ENCODE measurements at regions not wholly inside any gene's neighbourhood (a gene's known extent, or its start where the extent isn't known, plus 50 kb on each side); places are given as distances from the start of the nearest gene placed in this dataset.

DNA sequence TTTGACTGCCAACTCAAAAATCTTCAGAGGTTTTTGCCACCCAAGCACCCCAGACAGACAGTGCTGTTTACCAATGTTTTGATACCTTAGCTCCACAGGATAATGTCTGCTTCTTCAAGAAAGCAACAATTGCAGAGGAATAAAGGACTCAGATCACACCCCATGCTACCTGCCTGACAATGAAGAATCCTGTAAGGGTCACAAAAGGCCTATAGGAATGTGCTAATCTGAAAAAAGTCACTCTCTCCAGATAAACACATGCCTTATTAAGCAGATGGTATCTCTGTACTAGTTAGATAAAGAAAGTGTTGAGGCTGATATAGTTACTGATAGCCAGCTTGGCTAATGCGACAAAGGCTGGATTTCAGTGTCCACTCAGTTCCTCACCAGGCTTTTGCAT lies 1076.7 kb upstream of the SORCS1 start:
- H3K4me3 ChIP-seq (ENCODE audit: low read depth, low read length), result no peak overlapping the region
- no peaks in the 10 kb centered on the region for H3K4me1 ChIP-seq
- no peaks in the 10 kb centered on the region for H3K36me3 ChIP-seq
- H3K9me3 ChIP-seq, result no peaks in the 10 kb centered on the region; the same call in 1 of the 2 replicates
- DNase-seq, result no peak
- no peaks in the 10 kb centered on the region for H3K27me3 ChIP-seq
- TF ChIP-seq, protein P1, sequence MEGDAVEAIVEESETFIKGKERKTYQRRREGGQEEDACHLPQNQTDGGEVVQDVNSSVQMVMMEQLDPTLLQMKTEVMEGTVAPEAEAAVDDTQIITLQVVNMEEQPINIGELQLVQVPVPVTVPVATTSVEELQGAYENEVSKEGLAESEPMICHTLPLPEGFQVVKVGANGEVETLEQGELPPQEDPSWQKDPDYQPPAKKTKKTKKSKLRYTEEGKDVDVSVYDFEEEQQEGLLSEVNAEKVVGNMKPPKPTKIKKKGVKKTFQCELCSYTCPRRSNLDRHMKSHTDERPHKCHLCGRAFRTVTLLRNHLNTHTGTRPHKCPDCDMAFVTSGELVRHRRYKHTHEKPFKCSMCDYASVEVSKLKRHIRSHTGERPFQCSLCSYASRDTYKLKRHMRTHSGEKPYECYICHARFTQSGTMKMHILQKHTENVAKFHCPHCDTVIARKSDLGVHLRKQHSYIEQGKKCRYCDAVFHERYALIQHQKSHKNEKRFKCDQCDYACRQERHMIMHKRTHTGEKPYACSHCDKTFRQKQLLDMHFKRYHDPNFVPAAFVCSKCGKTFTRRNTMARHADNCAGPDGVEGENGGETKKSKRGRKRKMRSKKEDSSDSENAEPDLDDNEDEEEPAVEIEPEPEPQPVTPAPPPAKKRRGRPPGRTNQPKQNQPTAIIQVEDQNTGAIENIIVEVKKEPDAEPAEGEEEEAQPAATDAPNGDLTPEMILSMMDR (IDR thresholded peaks at IDR 0.05; ENCODE audit: low read depth, low read length), result no peak

DNA sequence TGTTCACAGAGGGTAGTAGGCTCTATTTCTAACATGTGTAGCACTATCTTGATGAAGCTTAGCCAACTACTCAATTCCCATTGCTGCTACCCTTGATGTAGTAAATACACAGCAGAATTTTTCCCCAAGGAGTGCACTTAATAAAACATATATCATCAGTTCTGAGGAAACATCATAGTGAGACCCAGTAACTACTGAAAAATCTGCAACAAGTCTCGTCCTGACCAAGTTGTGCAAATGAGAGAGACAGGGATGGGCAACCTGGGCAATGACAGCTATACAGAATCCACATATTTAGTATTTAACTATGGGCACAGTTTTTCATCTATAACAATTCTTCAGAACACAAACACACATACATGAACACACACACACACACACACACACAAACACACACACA lies 1073.8 kb upstream of the SORCS1 start:
- DNase-seq, result no peak
- Histone ChIP-seq H3K4me1 (no peaks in the 10 kb centered on the region), H3K36me3 (no peaks in the 10 kb centered on the region), H3K9me3 (no peaks in the 10 kb centered on the region), H3K27me3 (no peaks in the 10 kb centered on the region), H3K4me3 (ENCODE audit: low read depth, low read length) (no peak overlapping the region)
- TF ChIP-seq, protein P1 (IDR thresholded peaks at IDR 0.05; ENCODE audit: low read depth, low read length), result no peak

DNA sequence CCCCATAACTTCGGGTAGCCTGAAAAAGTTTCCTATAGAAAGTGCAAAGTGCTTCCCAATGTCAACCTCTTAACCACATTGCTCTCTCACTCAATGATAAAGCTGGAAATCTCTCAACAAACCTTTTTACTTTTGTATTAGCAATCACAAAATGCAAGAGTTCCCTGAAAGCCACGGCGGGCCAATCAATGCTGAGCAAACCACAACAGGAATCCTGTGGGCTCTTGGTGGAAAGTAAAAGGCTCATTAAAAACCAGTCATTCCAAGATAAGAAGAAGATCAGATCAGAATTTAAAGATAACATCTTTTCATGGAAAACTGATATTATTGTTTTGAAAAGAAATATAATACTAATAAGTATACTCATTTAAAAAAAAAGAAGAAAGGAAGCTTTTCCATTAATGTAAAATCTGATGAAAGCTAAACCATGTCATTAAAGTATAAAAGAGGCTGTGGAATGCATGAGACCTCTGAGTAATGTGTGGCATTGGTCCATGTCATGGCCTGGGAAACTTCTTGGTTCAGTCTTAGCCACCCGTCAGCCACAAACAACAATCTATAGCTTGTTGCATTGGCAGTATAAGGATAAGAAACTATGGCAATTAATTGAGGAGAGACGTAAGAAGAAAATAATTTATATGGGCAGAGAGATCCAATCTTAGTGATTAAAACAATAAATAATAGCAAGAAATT lies 1066.1 kb upstream of the SORCS1 start:
- H3K36me3 ChIP-seq, result no peaks in the 10 kb centered on the region
- no peaks in the 10 kb centered on the region for H3K9me3 ChIP-seq
- DNase-seq, result no peak
- no peaks in the 10 kb centered on the region for H3K4me1 ChIP-seq
- TF ChIP-seq, protein P1 (IDR thresholded peaks at IDR 0.05; ENCODE audit: low read depth, low read length), result no peak
- no peak overlapping the region for H3K4me3 ChIP-seq (ENCODE audit: low read depth, low read length)
- no peaks in the 10 kb centered on the region for H3K27me3 ChIP-seq

DNA sequence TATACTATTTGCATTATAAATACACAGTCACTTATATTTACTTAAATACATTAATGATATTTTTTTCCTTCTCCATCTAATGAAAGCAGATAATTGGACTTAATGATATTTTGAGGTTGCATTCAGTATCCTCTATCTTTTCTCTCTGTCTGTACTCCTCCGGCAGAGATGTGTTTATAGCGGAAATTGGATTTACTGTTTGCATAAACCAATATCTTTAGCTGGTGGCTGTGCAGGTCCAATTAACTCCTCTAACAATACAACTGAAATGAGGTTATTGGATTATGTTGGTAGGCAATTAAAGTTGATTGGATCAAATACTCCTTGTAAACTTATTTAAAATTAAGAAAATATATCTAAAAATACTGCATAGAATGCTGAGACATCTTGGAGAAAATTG lies 1044.2 kb upstream of the SORCS1 start:
- TF ChIP-seq, protein P1 (IDR thresholded peaks at IDR 0.05; ENCODE audit: low read depth, low read length), result no peak
- no peak overlapping the region for H3K4me3 ChIP-seq (ENCODE audit: low read depth, low read length)
- DNase-seq, result no peak

DNA sequence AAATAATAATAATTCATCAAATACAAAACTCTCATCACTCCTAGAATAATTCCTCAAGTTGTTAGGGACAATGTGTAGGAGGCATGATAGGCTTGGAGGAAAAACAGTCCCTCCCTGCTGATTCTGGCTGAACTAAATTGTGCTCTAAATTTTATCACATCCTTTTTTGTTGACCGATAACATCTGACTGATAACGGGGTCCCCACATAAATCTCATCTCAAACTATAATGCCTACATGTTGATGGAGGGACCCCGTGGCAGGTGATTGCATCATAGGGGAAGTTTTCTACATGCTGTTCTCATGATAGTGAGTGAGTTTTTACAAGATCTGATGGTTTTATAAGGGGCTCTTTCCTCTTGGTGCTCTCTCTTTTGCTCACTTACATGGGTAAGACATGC lies 1043.5 kb upstream of the SORCS1 start:
- Histone ChIP-seq H3K9me3 (no peaks in the 10 kb centered on the region), H3K4me1 (no peaks in the 10 kb centered on the region; the same call in 1 of the 2 replicates), H3K36me3 (no peaks in the 10 kb centered on the region), H3K4me3 (ENCODE audit: low read depth, low read length) (no peak overlapping the region), H3K27me3 (no peaks in the 10 kb centered on the region)
- no peak for DNase-seq
- TF ChIP-seq, protein P1 (IDR thresholded peaks at IDR 0.05; ENCODE audit: low read depth, low read length), result no peak

More for the DNA sequence above, 1044.2 kb upstream of the SORCS1 start:
- Histone ChIP-seq H3K27me3 (no peaks in the 10 kb centered on the region), H3K4me1 (no peaks in the 10 kb centered on the region; the same call in 1 of the 2 replicates), H3K9me3 (no peaks in the 10 kb centered on the region), H3K36me3 (no peaks in the 10 kb centered on the region)

DNA sequence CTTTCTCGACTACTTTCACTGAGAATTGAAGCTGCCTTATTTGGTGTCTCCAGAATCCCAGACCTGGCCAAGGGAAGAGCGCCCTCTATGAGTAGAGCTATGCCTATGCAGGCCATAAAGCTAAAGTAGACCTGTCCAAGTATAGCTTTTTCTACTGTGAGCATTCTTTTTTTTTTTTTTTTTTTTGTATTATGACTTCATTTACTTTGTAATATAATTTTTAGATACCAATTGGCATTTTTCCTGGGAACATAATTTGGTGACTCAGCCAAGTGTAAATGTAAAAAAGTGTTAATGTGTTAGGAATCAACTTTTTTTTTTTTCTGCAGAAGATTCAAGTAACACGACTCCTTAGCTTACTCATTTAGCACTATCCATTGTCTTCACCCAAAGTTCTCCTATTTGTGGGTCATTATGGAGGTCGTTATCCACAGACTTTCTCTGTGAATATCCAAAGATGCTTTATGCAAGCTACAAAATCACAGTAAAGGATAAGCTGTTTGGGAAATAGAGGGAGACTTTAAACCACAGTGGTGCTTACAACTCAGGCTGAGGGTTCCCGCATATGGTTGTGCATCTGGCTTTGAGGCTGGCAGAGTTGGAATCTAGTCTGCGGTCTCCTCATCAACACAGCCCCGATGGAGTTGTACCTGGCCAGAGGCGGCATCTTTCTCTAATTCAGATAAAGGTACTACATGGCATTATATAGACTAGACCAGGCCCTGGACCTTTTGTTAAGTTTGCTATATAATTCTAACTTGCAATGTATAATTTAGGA lies 1040.2 kb upstream of the SORCS1 start:
- peak; percentile 49 for DNase-seq

More for the DNA sequence above, 1040.2 kb upstream of the SORCS1 start:
- H3K9me3 ChIP-seq, result no peaks in the 10 kb centered on the region
- H3K4me3 ChIP-seq (ENCODE audit: low read depth, low read length), result no peak overlapping the region
- H3K36me3 ChIP-seq, result no peaks in the 10 kb centered on the region
- peaks cover 19% of the 10 kb centered on the region for H3K4me1 ChIP-seq
- TF ChIP-seq, protein P1 (IDR thresholded peaks at IDR 0.05; ENCODE audit: low read depth, low read length), result peak; percentile 89
- no peaks in the 10 kb centered on the region for H3K27me3 ChIP-seq
